ENCODE measurements at regions not wholly inside any gene's neighbourhood (a gene's known extent, or its start where the extent isn't known, plus 50 kb on each side); places are given as distances from the start of the nearest gene placed in this dataset.

GRCh38 chr17:77601054-77601979 lies 357.2 kb upstream of the TNRC6C start:
- TF ChIP-seq CTCF (conservative IDR thresholded peaks at IDR 0.05) = no peak
- TF ChIP-seq ZFX (IDR thresholded peaks at IDR 0.05) = no peak

All from C4-2B (cell line).